Right lobe of liver (tissue), 4 donors: ENCODE measurements at regions not wholly inside any gene's neighbourhood (a gene's known extent, or its start where the extent isn't known, plus 50 kb on each side); places are given as distances from the start of the nearest gene placed in this dataset.

ENCODE experiments used
- CTCF ChIP-seq, 4 donors: fragments of 200-600 bp in 3 of 4; fragments of 450-650 bp in 1 of 4; IDR thresholded peaks; one replicate each; pipeline versions ENCODE4 v1.5.1 to v1.8.0; 2016 to 2022; ENCODE audit warnings: antibody characterized with exemption in 4 of 4, mild to moderate bottlenecking in 2 of 4
- POLR2A ChIP-seq: fragments of 450-650 bp; IDR thresholded peaks from one replicate; pipeline ENCODE4 v1.6.1; 2017; ENCODE audit warnings: antibody characterized with exemption, mild to moderate bottlenecking
- donor health status: DM: no; HTN: no; CAD: no.
- donor health status: DM: no; HTN: no; CAD: no.
- donor health status: DM: no; HTN: yes; CAD: no.

DNA sequence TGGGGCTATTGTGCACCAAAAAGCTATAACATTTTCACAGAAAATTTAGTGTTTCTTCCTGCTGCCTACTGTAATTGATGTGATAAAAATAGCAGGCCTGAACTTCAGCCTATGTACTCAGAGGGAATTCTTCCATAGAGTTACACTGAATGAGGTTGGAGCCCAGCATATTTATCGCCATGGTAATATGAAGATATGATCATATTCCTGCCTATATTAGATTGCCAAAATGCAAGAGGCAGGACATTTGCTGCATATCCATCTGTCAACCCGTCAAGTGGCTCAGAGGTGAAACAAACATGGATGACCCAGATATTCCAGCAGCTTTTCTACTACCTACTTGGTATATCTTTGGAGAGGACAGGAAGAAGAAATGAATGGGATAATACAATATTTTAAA lies 1150.6 kb downstream of the TBL1XR1 start:
- no peak for TF ChIP-seq CTCF (IDR thresholded peaks at IDR 0.05)
- TF ChIP-seq POLR2A = no peak
